SK-N-SH (cell line): ENCODE measurements at regions not wholly inside any gene's neighbourhood (a gene's known extent, or its start where the extent isn't known, plus 50 kb on each side); places are given as distances from the start of the nearest gene placed in this dataset.

Experiments used
- EZH2phosphoT487 ChIP-seq: fragments of 200-600 bp; sonication (generic); IDR thresholded peaks from 2 replicates; pipeline ENCODE4 v1.6.1; 2017; ENCODE audit warnings: low read depth, mixed run types, mild to moderate bottlenecking, antibody characterized with exemption, moderate library complexity, borderline replicate concordance
- FOXJ3 ChIP-seq: sonication (generic); formaldehyde crosslinking; IDR thresholded peaks from 2 replicates; pipeline ENCODE4 v1.5.1; 2020; ENCODE audit warnings: mild to moderate bottlenecking, missing genetic modification reagents
- RAD21 ChIP-seq: IDR thresholded peaks from 2 replicates; pipeline ENCODE4 v1.6.1; 2012; ENCODE audit warnings: mild to moderate bottlenecking, low read length
- TF ChIP-seq, protein P1 (sequence below): fragments of 200-600 bp; sonication (generic); IDR thresholded peaks from 2 replicates; pipeline ENCODE4 v1.6.1; 2017; ENCODE audit warnings: antibody characterized with exemption, mild to moderate bottlenecking, moderate library complexity
- TF ChIP-seq, protein P2 (sequence below): IDR thresholded peaks from 2 replicates; pipeline ENCODE4 v1.6.1; 2012; ENCODE audit warnings: mild to moderate bottlenecking, low read depth, low read length, moderate library complexity

DNA sequence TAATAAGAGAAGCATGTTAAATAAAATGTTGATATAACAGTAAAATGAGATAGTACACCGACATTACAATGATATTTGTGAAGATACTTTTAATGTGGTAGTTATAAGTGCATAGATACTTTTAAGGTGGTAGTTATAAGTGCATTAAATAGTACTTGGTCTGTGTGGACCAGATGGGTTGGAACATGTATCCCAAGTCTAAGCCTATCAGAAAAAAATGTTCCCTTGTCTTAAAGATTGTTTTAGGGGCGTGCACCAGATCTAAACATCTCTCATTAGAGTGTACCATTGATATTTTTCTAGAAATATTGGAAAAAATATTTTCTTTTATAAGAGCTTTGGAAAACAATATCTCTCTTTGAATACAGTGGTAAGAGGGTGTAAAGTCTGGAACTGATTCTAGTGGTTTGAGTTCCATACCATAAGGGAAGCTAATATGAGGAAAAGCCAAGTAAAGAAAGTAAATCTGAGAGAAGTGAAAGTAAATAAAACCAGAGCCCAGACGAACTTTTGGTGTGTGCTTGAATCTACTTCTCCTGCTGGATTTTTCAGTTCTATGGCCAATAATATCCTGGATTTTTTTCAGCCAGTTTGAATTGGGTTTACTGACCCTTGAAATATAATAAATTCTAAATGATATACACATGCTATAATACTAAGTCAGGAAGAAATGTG lies 175.3 kb downstream of the MBL2 start:
- no peak for TF ChIP-seq FOXJ3
- no peak for TF ChIP-seq EZH2phosphoT487
- TF ChIP-seq, protein P1, sequence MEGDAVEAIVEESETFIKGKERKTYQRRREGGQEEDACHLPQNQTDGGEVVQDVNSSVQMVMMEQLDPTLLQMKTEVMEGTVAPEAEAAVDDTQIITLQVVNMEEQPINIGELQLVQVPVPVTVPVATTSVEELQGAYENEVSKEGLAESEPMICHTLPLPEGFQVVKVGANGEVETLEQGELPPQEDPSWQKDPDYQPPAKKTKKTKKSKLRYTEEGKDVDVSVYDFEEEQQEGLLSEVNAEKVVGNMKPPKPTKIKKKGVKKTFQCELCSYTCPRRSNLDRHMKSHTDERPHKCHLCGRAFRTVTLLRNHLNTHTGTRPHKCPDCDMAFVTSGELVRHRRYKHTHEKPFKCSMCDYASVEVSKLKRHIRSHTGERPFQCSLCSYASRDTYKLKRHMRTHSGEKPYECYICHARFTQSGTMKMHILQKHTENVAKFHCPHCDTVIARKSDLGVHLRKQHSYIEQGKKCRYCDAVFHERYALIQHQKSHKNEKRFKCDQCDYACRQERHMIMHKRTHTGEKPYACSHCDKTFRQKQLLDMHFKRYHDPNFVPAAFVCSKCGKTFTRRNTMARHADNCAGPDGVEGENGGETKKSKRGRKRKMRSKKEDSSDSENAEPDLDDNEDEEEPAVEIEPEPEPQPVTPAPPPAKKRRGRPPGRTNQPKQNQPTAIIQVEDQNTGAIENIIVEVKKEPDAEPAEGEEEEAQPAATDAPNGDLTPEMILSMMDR, result no peak
- TF ChIP-seq, protein P2, sequence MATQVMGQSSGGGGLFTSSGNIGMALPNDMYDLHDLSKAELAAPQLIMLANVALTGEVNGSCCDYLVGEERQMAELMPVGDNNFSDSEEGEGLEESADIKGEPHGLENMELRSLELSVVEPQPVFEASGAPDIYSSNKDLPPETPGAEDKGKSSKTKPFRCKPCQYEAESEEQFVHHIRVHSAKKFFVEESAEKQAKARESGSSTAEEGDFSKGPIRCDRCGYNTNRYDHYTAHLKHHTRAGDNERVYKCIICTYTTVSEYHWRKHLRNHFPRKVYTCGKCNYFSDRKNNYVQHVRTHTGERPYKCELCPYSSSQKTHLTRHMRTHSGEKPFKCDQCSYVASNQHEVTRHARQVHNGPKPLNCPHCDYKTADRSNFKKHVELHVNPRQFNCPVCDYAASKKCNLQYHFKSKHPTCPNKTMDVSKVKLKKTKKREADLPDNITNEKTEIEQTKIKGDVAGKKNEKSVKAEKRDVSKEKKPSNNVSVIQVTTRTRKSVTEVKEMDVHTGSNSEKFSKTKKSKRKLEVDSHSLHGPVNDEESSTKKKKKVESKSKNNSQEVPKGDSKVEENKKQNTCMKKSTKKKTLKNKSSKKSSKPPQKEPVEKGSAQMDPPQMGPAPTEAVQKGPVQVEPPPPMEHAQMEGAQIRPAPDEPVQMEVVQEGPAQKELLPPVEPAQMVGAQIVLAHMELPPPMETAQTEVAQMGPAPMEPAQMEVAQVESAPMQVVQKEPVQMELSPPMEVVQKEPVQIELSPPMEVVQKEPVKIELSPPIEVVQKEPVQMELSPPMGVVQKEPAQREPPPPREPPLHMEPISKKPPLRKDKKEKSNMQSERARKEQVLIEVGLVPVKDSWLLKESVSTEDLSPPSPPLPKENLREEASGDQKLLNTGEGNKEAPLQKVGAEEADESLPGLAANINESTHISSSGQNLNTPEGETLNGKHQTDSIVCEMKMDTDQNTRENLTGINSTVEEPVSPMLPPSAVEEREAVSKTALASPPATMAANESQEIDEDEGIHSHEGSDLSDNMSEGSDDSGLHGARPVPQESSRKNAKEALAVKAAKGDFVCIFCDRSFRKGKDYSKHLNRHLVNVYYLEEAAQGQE, result no peak
- no peak for TF ChIP-seq RAD21
